NCI-H2107 treated with DMSO at 0.1 percent for 48 hours (cell line): ENCODE measurements at regions not wholly inside any gene's neighbourhood (a gene's known extent, or its start where the extent isn't known, plus 50 kb on each side); places are given as distances from the start of the nearest gene placed in this dataset.

Experiments used
- DNase-seq: peaks from one replicate; lab custom pipeline; 2025; ENCODE audit not compliant: unreplicated experiment; lab: John Stamatoyannopoulos, UW

DNA sequence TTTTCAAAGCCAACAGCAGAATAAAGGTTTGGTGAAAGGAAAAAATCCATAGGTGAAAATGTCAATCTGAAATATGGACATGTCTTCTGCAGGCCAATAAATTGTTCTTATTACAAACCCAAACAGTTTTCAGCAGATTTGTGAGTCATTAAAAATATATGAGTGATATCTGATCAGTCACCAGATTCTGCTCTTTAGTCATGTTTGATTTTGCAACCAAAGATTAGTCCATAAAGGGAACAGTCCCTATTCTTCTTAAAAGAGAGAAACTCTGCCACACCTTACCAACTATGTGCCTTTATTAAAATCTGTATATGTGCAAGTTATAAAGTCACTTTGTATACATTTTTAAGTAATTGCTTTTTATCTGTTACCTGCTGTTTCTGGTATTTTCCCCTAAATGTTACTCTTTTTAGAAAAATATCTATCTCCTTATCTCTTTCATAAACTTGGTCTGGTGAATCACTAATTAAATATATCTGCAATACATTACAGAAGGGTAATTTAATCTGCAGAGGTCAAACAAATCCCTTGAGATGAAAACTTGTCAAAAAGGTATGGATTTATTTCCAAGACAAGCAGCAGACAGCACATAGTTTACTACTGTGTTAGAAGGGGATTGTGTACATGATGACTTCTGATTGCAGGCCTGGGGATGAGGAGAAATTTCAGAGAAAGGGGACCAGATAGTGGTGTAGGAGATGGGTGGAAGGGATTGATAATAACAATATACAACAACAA lies 322.9 kb upstream of the NWD2 start:
- DNase-seq, result no peak

DNA sequence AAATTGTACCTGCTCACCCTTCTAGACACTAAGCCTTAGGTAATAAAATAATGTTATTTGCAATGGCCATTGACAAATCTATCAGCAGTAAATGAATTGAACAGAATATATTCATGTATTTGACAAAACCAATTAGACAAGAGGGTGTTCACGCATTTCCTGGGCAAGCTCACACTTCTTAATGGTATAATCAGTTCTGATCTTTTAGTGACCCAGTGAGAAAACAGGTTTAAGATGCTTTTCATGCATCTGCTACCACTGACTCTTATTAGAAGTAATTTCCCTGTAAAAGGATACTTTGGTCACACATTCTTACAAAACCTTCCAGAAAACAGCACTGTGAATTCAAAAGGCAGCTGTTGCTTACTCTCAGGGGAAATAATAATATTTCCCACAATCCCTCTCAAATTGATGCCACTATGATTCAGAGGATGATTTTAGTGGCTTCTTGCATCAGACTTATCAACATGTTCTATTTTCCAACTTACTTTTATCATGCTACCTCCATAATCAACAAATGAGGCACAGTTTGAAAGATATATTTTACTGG lies 313.9 kb upstream of the NWD2 start:
- DNase-seq, result no peak

DNA sequence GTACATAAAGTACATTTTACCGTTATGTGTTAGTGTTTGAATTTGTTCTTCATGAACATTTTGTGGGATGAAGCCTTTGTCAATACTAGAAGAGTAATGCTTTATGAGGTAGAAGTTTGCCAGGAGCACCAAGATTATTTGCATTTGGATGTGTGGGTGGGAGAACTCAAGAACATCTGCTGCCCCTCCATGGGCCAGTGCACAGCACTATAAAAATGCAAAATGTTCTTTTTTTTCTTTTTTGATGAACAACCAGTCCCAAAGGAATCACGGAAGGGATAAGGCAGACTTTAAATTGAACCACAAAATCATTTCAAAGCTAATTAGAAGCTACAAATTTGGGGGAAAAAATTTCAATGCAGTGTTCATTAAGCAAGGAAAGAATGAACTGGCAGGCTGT lies 300.3 kb upstream of the NWD2 start:
- DNase-seq, result no peak

GRCh38 chr4:36961420-36961819 lies 283.1 kb upstream of the NWD2 start:
- DNase-seq, result no peak

DNA sequence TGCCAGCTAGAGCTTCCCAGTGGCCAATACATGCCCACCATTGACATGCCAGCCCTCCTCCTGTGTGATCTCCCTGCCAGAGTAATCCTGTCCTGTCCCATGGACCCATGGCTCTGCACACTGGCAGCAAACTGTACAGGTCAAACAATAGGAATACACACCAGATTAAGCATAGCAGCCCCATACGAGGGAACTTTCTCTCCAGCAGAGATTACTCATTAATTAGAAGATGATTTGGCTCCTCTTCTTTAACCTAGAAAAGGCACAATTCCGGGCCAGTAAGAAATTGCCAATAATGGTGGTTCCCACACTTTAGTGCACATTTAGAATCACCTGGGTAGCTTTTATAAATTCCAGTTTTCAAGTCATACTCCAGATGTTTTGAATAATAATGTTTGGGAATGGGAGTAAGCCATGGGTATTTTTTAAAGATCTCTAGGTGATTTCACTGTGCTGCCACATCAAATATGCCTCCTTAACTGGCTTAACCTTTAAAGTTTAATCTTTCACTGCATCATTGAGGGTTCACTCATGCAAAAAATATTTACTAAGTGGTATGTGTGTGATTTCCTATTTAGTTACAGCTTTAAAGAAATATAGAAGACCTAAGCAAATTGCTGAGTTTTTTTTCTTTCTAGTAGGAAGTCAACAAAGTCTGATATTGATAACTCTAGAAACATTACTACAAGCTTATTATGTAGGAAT lies 277.6 kb upstream of the NWD2 start:
- DNase-seq, result no peak

GRCh38 chr4:36979533-36979932 lies 265.0 kb upstream of the NWD2 start:
- no peak for DNase-seq

DNA sequence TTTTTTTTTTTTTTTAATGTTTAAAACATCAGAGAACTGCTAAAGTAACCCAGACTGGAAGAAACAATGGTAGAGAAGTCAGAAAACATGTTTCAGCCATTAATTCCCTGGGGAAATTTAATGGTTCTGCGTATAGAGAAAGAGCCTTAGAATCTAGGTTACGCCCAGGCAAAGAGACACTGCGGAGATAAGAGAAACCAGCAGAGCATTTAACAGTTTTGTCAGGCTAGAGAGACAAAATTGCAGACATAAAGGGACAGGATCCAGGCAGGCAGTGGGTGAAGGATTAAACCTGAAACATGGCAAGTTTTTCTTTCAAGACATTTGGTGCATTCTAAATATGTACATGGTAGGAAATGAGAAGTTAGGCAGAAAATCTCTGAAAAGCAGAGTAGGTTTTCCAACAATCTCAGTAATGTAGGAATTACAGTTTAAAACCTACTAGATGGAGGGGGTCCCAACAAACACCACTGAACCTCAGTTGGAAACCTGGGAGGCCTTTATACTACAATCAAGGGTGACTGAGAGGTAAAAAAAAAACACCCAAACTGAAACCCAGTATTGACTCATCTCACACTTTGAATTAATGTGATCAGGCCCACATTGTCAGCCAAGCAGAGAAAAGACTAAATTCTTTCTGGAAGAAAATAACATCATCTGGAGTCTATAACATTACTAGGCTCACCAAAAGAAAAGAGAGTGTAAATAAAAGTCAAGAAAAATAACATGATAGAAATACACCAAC lies 254.2 kb upstream of the NWD2 start:
- DNase-seq, result no peak

DNA sequence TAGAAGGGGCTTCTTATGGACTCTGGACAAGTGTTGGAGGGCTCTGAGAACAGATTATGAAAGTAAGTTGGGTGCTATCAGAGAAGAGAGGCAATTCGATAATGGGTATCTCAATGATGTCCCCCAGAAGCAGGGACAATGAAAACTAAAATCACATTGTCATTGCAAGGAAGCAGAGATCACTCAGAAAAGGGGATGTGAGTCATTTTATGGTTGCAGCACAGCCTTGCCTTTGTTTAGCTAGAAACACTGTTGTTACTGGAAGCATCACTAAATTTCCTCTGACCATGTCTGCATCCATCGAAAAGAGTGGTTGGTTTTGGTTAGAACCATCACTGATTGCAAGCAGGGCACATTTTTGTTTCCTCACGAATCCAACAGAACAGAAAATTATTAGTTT lies 246.8 kb upstream of the NWD2 start:
- DNase-seq, result no peak

DNA sequence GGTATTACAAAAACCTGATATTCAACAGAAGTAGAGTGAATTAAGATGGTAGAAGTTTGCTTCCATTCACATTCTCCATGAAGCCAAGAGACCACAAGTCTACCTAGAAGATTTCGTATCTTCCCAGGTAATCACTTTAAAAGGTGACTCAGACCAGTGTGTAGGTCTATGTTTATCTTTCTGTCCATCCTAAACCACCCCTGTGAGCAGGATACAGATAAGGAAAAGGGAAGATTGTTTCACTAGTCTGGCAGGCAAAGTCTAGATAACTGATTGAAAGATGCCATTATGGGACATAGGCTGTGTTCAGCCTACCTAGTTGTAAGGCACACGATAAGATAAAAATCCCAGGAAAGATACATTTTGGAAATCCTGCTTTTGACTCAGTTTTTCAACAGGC lies 244.3 kb upstream of the NWD2 start:
- DNase-seq, result no peak

DNA sequence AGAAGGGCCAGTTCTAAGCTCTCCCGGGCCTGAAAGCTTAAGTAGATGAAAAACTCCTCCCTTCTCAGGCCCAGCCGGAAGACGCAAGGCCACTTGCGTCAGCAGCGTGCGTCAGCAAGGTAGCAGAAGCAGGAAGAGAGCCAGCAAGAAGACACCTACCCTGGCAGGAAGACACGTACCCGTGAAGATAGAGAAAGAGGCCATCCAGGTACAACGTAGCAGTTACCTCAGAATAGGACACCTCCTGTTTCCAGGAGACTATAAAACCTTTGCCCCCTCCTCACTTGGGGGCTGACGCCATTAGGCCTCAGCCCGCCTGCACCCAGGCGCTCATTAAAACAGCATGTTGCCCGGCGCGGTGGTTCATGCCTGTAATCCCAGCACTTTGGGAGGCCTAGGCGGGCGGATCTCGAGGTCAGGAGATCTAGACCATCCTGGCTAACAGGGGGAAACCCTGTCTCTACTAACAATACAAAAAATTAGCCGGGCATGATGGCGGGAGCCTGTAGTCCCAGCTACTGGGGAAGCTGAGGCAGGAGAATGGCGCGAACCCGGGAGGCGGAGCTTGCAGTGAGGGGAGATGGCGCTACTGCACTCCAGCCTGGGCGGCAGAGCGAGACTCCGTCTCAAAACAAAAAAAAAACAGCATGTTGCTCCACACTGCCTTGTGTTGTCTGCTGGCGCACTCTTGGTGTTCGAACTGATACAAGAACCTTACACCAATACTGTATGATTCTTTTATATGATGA lies 242.7 kb upstream of the NWD2 start:
- no peak for DNase-seq

DNA sequence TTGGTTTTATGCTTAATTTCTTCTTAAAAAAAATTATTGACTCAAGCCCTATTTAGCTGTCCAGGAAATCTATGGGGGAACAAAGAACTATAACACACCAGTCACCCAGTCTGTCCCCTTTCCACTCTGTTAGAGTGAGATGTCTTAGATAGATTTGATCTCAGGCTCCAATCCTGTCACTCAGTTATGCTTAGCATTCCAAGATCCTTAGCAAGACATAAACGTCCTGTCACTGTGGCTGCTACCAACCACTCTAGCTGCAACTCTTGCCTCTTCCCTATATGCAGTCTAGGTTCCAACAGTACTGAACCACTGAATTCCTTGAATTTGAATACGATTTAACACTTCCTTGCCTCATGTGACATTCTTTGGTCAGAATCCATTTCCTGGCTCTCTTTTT lies 241.9 kb upstream of the NWD2 start:
- DNase-seq, result no peak

DNA sequence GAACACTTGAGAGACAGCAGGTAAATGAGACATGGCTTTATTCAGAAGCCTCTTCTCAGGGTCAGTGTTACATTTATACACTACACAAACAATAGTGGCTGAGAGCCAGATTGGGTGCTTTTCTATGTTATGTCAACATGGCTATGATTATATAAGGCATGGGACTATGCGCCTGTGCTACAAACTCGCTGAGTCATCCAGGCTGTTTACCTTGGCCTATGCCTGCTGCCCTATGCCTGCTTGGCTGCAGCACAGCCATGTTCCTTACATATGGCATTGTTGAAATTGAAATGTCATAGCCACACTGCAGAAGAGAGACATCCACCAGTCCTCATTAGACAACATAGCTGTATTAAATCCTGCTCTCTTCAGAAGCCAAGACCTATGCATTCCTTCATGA lies 236.3 kb upstream of the NWD2 start:
- DNase-seq, result no peak

GRCh38 chr4:37014584-37014983 lies 230.0 kb upstream of the NWD2 start:
- no peak for DNase-seq

DNA sequence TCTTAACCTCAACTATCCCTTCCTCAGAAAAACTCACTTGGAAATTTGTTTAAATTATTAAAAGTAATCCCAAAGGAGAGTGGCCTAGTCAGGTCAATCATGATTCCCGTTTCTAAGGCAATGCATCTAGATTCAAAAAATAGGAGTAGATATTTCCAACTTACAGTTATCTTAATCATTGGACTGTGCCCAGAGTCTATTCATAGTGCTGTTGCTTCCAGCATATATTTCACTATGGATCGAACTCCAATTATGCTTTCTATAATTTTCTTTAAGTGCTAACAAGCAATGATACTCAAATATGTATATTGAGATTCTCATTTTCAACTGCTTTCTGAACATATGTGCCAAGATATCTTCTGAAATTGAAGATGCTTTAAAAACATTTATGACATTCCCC lies 229.2 kb upstream of the NWD2 start:
- no peak for DNase-seq

DNA sequence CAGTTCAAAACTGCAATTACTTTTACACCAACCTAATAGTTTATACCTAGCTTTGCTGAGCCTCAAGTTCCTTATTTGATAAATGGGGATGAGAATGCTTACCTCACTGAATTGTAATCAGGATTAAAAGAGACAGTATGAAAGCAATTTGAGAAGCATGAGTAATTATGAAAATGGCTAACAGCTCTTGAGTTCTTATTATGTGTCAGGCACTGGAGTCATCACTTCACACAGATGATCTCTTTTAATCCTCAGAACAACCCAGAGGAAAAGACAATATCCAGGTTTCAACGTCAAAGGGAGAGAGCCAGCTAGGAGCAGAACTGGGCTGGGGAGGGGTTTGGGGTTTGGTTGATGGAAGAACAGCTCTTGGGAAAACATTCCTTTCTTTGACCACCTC lies 221.0 kb upstream of the NWD2 start:
- DNase-seq, result no peak

DNA sequence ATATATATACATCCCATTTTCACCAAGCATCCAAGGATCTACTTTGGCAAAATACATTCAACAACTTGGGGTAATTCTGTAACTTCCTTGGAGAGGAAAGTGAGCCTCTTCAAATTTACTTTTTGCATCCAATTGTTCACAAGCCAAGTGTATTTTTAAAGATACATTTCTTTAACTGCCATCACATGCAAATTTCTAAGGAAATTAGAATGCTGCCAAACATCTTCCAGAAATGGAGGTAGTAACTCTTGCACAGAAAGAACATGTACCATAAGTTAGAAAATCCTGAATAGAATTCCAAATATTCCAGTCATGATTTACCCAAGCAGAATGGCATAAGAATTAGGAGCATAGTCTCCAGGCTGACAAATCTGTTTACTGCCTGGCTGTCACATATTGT lies 220.5 kb upstream of the NWD2 start:
- DNase-seq, result no peak

DNA sequence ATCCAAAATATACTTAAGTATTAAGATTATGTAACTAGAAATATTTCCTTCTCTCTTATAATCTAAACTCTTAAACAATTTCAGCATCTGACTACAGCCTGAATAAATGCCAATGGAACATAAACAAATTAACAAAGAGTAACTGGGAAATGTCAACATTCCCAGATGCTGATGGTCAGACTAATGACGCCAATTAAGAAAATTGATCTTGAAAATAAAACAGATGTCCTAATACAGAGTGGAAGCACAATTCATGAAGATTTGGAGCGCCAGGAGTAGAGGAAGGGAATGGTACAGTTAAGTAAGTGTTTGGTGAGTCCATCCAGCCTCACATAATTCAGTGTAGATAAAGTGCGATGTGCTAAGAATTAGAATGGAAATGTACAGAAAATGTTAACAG lies 203.7 kb upstream of the NWD2 start:
- DNase-seq, result no peak

DNA sequence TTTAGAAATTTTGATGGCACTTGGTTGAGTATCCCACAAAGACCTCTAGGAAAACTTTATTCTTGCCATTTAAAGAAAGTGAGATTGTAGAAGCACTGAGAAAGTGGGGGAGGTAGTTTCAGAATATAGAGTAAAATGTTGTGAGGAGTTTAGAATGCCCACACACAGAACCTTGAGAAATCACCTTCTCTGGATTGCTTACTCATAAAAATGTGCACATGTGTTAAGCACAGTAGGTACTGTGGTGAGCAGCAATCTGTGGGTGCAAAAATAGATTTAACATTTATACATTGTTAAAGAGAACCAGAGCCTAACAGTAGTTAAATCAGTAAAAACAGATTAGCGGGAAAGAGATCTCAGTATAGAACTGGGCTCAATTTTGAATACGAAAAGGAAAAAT lies 201.2 kb upstream of the NWD2 start:
- DNase-seq, result no peak

DNA sequence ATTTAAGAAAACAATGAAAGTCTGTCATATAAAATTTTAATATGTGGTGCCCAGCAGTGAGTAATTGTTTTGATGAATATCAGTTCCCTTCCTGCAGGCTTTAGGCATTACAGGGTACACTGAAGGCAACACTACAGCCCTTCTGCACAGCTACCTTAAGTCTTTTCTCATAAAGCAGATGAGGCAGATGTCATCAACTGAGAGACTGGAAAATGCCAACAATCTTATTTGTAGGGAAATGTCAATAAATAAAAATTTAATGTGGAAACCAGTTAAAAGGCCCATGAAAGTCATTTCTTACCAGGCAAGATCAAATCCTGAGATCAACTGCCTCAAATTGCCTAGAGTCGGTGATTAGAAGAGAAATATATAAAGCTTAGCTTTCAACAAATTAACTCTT lies 193.4 kb upstream of the NWD2 start:
- no peak for DNase-seq

DNA sequence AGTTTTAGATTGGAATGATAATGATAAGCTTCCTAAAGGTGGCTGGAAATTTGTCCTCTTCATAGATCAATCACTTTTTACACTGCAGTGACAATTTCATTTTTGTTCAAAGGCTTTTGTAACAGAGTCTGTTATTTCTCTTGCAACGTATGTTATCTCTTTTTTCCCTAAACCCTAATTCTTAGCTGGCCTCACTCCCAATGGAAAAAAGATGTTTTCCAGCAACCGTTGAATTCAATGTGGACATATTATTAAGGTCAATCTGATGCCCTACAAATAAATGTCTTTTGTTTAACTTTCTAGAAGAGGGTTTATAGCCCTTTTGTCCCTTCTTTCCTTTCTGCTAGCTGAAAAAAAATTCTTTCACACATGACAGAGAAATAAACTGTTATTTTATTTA lies 192.7 kb upstream of the NWD2 start:
- DNase-seq, result no peak

- DNase-seq, result no peak
These were observed 189.9 kb upstream of the NWD2 start for GRCh38 chr4:37054531-37055077.
